Hepatocyte (in vitro differentiated cells): ENCODE measurements at regions not wholly inside any gene's neighbourhood (a gene's known extent, or its start where the extent isn't known, plus 50 kb on each side); places are given as distances from the start of the nearest gene placed in this dataset.

ENCODE experiments used
- EZH2 ChIP-seq: fragments of 200-600 bp; sonication (generic); IDR thresholded peaks from 2 replicates; pipeline ENCODE4 v1.6.1; 2016; ENCODE audit warnings: antibody characterized with exemption, mild to moderate bottlenecking, borderline replicate concordance
- TF ChIP-seq, protein P1 (sequence below): fragments of 200-600 bp; sonication (generic); IDR thresholded peaks from 2 replicates; pipeline ENCODE4 v1.5.1; 2016; ENCODE audit warnings: antibody characterized with exemption, mild to moderate bottlenecking; ENCODE audit not compliant: poor library complexity

DNA sequence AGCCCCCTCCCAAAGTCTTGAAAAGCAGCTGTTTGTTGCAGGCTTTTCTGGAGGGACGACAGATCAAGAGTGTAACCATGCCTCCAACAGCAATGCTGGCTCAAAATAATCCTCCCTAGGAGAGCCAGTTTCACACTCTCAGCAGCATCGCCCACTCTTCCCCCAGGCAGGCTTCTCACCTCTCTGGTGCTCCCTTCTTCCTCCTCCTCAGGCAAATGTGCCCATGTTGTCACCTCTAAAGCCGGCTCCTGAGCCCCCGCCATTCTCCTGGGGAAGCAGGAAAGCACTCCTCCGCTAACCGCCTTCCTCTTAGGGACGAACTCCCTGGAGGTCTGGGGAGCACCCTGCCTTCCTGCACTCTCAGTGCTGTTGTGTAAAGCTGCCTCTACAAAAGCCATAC, 98.9 kb upstream of the SGCG start:
- TF ChIP-seq, protein P1, sequence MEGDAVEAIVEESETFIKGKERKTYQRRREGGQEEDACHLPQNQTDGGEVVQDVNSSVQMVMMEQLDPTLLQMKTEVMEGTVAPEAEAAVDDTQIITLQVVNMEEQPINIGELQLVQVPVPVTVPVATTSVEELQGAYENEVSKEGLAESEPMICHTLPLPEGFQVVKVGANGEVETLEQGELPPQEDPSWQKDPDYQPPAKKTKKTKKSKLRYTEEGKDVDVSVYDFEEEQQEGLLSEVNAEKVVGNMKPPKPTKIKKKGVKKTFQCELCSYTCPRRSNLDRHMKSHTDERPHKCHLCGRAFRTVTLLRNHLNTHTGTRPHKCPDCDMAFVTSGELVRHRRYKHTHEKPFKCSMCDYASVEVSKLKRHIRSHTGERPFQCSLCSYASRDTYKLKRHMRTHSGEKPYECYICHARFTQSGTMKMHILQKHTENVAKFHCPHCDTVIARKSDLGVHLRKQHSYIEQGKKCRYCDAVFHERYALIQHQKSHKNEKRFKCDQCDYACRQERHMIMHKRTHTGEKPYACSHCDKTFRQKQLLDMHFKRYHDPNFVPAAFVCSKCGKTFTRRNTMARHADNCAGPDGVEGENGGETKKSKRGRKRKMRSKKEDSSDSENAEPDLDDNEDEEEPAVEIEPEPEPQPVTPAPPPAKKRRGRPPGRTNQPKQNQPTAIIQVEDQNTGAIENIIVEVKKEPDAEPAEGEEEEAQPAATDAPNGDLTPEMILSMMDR: no peak
- no peak for TF ChIP-seq EZH2
